Fibroblast of the aortic adventitia (primary cell): ENCODE measurements at regions not wholly inside any gene's neighbourhood (a gene's known extent, or its start where the extent isn't known, plus 50 kb on each side); places are given as distances from the start of the nearest gene placed in this dataset.
A peak's percentile ranks its signal among the peaks of the same experiment; 100 is the strongest.

ENCODE experiments used
- DNase-seq: peaks from one replicate; pipeline ENCODE4 v3.0.0-alpha.2; 2010; ENCODE audit warnings: low read depth
- H3K4me3 ChIP-seq: 2 replicates; pipeline ENCODE4 v1.5.1; 2011; ENCODE audit warnings: low read depth, mild to moderate bottlenecking, control low read depth, low read length, moderate library complexity
- CTCF ChIP-seq: IDR thresholded peaks from 2 replicates; pipeline ENCODE4 v1.5.1; 2011; ENCODE audit warnings: mild to moderate bottlenecking, low read length, control low read depth, inconsistent platforms; ENCODE audit not compliant: insufficient read depth

- DNase-seq: no peak
- H3K4me3 ChIP-seq: no peak overlapping the region
- TF ChIP-seq CTCF: no peak
These were observed 107.8 kb upstream of the CXCL12 start for GRCh38 chr10:44492678-44493077.

GRCh38 chr10:44498222-44498621 lies 113.3 kb upstream of the CXCL12 start:
- no peak overlapping the region for H3K4me3 ChIP-seq
- TF ChIP-seq CTCF: no peak
- DNase-seq: no peak

- TF ChIP-seq CTCF: no peak
- DNase-seq: no peak
- H3K4me3 ChIP-seq: no peak overlapping the region
These were observed 115.6 kb upstream of the CXCL12 start for GRCh38 chr10:44500451-44500850.

- no peak for TF ChIP-seq CTCF
- no peak for DNase-seq
- no peak overlapping the region for H3K4me3 ChIP-seq
These were observed 121.5 kb upstream of the CXCL12 start for GRCh38 chr10:44506386-44506785.

GRCh38 chr10:44510379-44511115 lies 125.7 kb upstream of the CXCL12 start:
- peak; percentile 86 for DNase-seq
- no peak overlapping the region for H3K4me3 ChIP-seq
- TF ChIP-seq CTCF: no peak

GRCh38 chr10:44511166-44511565 lies 126.3 kb upstream of the CXCL12 start:
- TF ChIP-seq CTCF: no peak
- H3K4me3 ChIP-seq: no peak overlapping the region
- DNase-seq: no peak

GRCh38 chr10:44511601-44512000 lies 126.7 kb upstream of the CXCL12 start:
- no peak for TF ChIP-seq CTCF
- H3K4me3 ChIP-seq: no peak overlapping the region

More at GRCh38 chr10:44511601-44512000, 126.7 kb upstream of the CXCL12 start:
- no peak for DNase-seq
